ENCODE measurements at regions not wholly inside any gene's neighbourhood (a gene's known extent, or its start where the extent isn't known, plus 50 kb on each side); places are given as distances from the start of the nearest gene placed in this dataset.

- Histone ChIP-seq H3K27ac (ENCODE audit: low read length) (no peak overlapping the region), H3K4me1 (ENCODE audit: control insufficient read depth, insufficient read depth, low read length) (no peaks in the 10 kb centered on the region; the same call in 1 of the 2 replicates), H3K4me3 (ENCODE audit: low read depth in 2 of 2, low read length in 2 of 2) (no peak overlapping the region), H3K9me3 (ENCODE audit: control insufficient read depth, insufficient read depth, low read depth, low read length) (no peaks in the 10 kb centered on the region), H3K27me3 (ENCODE audit: control insufficient read depth, insufficient read depth, low read length) (no peaks in the 10 kb centered on the region), H3K36me3 (ENCODE audit: control insufficient read depth, insufficient read depth, low read length) (no peaks in the 10 kb centered on the region)
- TF ChIP-seq TCF7L2 (IDR thresholded peaks at IDR 0.05; ENCODE audit: low read depth, low read length), result no peak
- no peak for TF ChIP-seq REST (IDR thresholded peaks at IDR 0.05; ENCODE audit: insufficient read depth in 1 of 2, low read depth in 2 of 2, low read length in 1 of 2)
- TF ChIP-seq POLR2AphosphoS5 (IDR thresholded peaks at IDR 0.05; ENCODE audit: low read depth, low read length), result no peak
- no peak for TF ChIP-seq SIN3A (IDR thresholded peaks at IDR 0.05; ENCODE audit: borderline replicate concordance, insufficient read depth, low read depth, low read length)
- TF ChIP-seq CTCF (IDR thresholded peaks at IDR 0.05), result no peak
- CTCF ChIA-PET, result no interaction called here
- intact Hi-C loops (cut with micrococcal nuclease; ENCODE audit: unreplicated experiment) (no loop called here), in situ Hi-C loops (cut with HindIII; ENCODE audit: low pct_unique_long_range_greater_than_20kb, low sequenced_read_pairs) (no loop called here)
- POLR2A ChIA-PET, result no interaction called here
- DNase-seq (ENCODE audit: low read depth, low spot score) (no peak), ATAC-seq (no peak)
- BruUV-seq (replicated peaks), result no TSS peak
Measured at GRCh38 chr2:43114210-43114609, 112.2 kb downstream of the ZFP36L2 start.

- Histone ChIP-seq H3K4me1 (ENCODE audit: control insufficient read depth, insufficient read depth, low read length) (no peaks in the 10 kb centered on the region; the same call in 1 of the 2 replicates), H3K27me3 (ENCODE audit: control insufficient read depth, insufficient read depth, low read length) (no peaks in the 10 kb centered on the region), H3K36me3 (ENCODE audit: control insufficient read depth, insufficient read depth, low read length) (no peaks in the 10 kb centered on the region), H3K27ac (ENCODE audit: low read length) (no peak overlapping the region), H3K4me3 (ENCODE audit: low read depth in 2 of 2, low read length in 2 of 2) (no peak overlapping the region), H3K9me3 (ENCODE audit: control insufficient read depth, insufficient read depth, low read depth, low read length) (no peaks in the 10 kb centered on the region)
- ChIA-PET POLR2A (interaction anchor here (0.6 kb wide), 1 partner anchor 66 kb away, joined by 8 read pairs; no protein-coding TSS in a partner anchor), CTCF (interaction anchor here (0.7 kb wide), 1 partner anchor 296 kb away, joined by 14 read pairs; no protein-coding TSS in a partner anchor)
- no TSS peak for BruUV-seq (replicated peaks)
- DNase-seq (ENCODE audit: low read depth, low spot score) (no peak), ATAC-seq (no peak)
- intact Hi-C loops (cut with micrococcal nuclease; ENCODE audit: unreplicated experiment) (no loop called here), in situ Hi-C loops (cut with HindIII; ENCODE audit: low pct_unique_long_range_greater_than_20kb, low sequenced_read_pairs) (no loop called here)
- no peak for TF ChIP-seq CTCF (IDR thresholded peaks at IDR 0.05)
- no peak for TF ChIP-seq POLR2AphosphoS5 (IDR thresholded peaks at IDR 0.05; ENCODE audit: low read depth, low read length)
- no peak for TF ChIP-seq REST (IDR thresholded peaks at IDR 0.05; ENCODE audit: insufficient read depth in 1 of 2, low read depth in 2 of 2, low read length in 1 of 2)
- TF ChIP-seq TCF7L2 (IDR thresholded peaks at IDR 0.05; ENCODE audit: low read depth, low read length), result no peak
- TF ChIP-seq SIN3A (IDR thresholded peaks at IDR 0.05; ENCODE audit: borderline replicate concordance, insufficient read depth, low read depth, low read length), result no peak
Measured at GRCh38 chr2:43111788-43112554, 114.4 kb downstream of the ZFP36L2 start.

Measured in Panc1 (cell line).